ENCODE measurements at regions not wholly inside any gene's neighbourhood (a gene's known extent, or its start where the extent isn't known, plus 50 kb on each side); places are given as distances from the start of the nearest gene placed in this dataset.

DNA sequence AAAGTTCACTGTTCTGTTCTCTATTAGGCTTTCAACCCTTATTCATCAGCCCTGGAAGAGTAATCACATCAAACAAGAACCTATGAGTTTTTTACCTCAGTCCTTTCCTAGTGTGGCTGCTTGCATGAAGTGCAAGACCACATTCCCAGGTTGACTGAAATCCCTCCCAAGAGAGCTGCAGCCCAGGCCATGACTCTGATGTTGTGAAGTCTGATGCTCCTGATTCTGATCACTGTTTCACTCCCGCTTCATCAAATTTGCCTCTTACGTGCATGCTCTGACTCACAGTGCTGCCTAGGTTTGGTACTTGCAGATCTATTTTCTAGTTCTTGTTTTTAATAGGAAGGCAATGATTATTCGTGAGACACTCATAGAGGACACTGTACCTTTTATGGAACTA lies 58.2 kb upstream of the DSEL start:
- TF ChIP-seq, protein P1, sequence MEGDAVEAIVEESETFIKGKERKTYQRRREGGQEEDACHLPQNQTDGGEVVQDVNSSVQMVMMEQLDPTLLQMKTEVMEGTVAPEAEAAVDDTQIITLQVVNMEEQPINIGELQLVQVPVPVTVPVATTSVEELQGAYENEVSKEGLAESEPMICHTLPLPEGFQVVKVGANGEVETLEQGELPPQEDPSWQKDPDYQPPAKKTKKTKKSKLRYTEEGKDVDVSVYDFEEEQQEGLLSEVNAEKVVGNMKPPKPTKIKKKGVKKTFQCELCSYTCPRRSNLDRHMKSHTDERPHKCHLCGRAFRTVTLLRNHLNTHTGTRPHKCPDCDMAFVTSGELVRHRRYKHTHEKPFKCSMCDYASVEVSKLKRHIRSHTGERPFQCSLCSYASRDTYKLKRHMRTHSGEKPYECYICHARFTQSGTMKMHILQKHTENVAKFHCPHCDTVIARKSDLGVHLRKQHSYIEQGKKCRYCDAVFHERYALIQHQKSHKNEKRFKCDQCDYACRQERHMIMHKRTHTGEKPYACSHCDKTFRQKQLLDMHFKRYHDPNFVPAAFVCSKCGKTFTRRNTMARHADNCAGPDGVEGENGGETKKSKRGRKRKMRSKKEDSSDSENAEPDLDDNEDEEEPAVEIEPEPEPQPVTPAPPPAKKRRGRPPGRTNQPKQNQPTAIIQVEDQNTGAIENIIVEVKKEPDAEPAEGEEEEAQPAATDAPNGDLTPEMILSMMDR (conservative IDR thresholded peaks at IDR 0.05; ENCODE audit: low read length): no peak
- DNase-seq (ENCODE audit: low read depth): no peak
- H3K4me3 ChIP-seq (ENCODE audit: low read length): no peak overlapping the region

GRCh38 chr18:67568166-67568565 lies 51.6 kb upstream of the DSEL start:
- DNase-seq (ENCODE audit: low read depth): no peak
- TF ChIP-seq, protein P1 (conservative IDR thresholded peaks at IDR 0.05; ENCODE audit: low read length): no peak
- H3K4me3 ChIP-seq (ENCODE audit: low read length): no peak overlapping the region
